IPS-NIHi7 (cell line): ENCODE measurements at regions not wholly inside any gene's neighbourhood (a gene's known extent, or its start where the extent isn't known, plus 50 kb on each side); places are given as distances from the start of the nearest gene placed in this dataset.
A peak's percentile ranks its signal among the peaks of the same experiment; 100 is the strongest.
"Not testable (repeated sequence)": the region's sequence is repeated elsewhere in the genome, so short reads cannot be mapped to it uniquely, and the experiment has no call there.

ENCODE experiments used
- DNase-seq: peaks from one replicate; pipeline ENCODE4 v3.0.0; 2012; ENCODE audit warnings: mixed read lengths; ENCODE audit errors: extremely low spot score

DNA sequence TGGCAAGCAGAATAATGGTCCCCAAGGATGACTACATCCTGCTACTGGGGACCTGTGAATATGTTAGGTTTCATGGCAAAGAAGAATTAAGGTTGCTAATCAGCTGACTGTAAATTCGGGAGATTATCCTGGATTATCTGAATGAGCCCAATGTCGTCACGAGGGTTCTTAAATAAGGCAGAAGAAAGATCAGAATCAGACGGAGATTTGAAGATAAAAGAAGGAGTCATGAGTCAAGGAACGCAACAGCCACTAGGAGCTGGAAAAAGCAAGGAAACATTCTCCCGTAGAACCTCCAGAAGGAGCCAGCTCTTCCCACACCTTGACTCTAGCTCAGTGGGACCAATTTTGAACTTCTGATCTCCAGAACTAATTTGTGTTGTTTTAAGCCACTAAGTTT lies 82.9 kb upstream of the APBB1IP start:
- no peak for DNase-seq

DNA sequence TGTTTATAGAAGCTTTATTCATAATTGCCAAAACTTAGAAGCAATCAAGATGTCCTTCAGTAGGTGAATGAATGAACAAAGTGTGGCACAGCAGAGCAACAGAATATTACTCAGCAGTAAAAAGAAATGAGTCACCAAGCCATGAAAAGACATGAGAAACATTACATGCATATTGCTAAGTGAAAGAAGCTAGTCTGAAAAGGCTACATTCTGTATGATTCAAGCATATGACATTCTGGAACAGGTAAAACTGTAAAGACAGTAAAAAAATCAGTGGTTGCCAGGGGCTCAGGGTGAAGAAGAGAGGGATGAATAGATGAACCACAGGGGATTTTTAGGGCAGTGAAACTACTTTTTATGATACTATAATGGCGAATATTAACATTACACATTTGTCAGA lies 80.9 kb upstream of the APBB1IP start:
- DNase-seq = no peak

- DNase-seq = no peak
Observed at GRCh38 chr10:26358071-26358470, 80.1 kb upstream of the APBB1IP start.

- DNase-seq = no peak
Observed at GRCh38 chr10:26359670-26360069, 78.5 kb upstream of the APBB1IP start.

GRCh38 chr10:26361351-26361750 lies 76.8 kb upstream of the APBB1IP start:
- no peak for DNase-seq

DNA sequence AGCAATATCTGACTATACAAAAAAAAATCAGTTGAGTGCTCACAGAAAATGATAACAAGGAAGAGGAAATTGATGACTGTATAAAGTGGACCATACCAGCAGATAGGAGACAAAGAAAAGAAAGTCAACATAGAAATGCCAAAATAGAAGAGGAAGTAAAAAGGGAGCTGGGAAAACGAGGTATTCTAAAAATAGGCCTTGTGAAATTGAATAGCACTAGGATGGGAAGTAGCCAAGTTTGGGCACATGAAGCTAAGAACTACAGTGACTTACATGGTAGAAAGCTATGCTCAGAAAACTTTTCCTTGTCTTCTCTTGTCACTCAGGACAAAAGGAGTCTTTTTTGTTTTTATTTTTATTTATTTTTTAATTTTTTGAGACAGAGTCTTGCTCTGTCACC lies 76.2 kb upstream of the APBB1IP start:
- DNase-seq = no peak

GRCh38 chr10:26365681-26366358 lies 72.3 kb upstream of the APBB1IP start:
- DNase-seq = no peak

DNA sequence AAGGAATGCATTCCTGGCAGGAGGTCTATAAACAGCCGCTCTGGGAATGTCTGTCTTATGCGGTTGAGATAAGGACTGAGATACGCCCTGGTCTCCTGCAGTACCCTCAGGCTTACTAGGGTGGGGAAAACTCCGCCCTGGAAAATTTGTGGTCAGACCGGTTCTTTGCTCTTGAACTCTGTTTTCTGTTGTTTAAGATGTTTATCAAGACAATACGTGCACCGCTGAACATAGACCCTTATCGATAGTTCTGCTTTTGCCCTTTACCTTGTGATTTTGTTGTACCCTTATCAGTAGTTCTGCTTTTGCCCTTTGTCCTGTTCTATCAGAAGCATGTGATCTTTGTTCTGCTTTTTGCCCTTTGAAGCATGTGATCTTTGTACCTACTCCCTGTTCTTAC lies 71.1 kb upstream of the APBB1IP start:
- not testable (repeated sequence) for DNase-seq

DNA sequence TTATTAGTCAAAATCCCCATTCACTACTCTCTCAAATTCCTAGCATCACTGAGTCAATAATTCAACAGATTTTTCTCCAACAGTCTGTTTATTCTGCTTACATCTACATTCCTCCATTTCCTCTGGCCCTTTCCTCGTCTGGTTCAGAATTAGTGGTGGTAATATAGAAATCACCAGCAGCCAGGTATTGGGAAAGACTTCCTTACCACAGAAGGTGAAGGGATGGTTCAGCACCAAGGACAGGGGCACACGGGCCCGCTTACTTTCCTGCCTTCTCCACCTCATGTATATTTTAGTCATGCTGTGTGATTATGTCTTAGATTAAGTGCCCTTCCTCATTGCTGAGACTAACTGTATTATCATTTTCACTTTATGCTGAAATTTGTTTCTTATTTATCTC lies 70.4 kb upstream of the APBB1IP start:
- DNase-seq = peak; percentile 77

- DNase-seq = no peak
Observed at GRCh38 chr10:26368463-26368862, 69.7 kb upstream of the APBB1IP start.

- no peak for DNase-seq
Observed at GRCh38 chr10:26372513-26373354, 65.4 kb upstream of the APBB1IP start.

GRCh38 chr10:26374426-26374825 lies 63.7 kb upstream of the APBB1IP start:
- DNase-seq = no peak

- not testable (repeated sequence) for DNase-seq
Observed at GRCh38 chr10:26377224-26377810, 60.8 kb upstream of the APBB1IP start.

DNA sequence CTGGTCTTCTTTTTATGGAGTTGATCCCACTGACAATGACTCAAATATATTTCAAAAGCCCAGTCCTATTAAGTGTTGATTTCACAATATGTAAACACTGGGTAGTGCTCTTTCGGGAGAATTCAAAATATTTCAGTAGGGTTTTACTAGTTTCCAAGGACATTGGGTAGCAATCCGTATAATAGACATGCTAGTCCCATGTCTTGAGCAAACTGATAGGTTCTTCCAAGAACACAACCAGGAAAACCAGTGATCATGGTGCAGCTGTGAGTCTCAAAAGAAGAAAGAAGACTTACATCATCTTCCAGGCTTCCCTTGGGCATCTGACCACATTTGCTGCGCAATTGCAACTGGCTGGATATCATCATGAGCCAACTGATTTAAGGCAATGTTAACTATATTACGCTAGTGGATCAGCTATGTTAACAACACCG lies 59.3 kb upstream of the APBB1IP start:
- DNase-seq = no peak

- no peak for DNase-seq
Observed at GRCh38 chr10:26380815-26381214, 57.3 kb upstream of the APBB1IP start.

GRCh38 chr10:26381986-26382385 lies 56.2 kb upstream of the APBB1IP start:
- DNase-seq = no peak

- no peak for DNase-seq
Observed at GRCh38 chr10:26384600-26384999, 53.5 kb upstream of the APBB1IP start.

- no peak for DNase-seq
Observed at GRCh38 chr10:26385443-26385842, 52.7 kb upstream of the APBB1IP start.

- no peak for DNase-seq
Observed at GRCh38 chr10:26386781-26387180, 51.4 kb upstream of the APBB1IP start.
